NT2/D1 (cell line): ENCODE measurements at regions not wholly inside any gene's neighbourhood (a gene's known extent, or its start where the extent isn't known, plus 50 kb on each side); places are given as distances from the start of the nearest gene placed in this dataset.
"Not testable (repeated sequence)": the region's sequence is repeated elsewhere in the genome, so short reads cannot be mapped to it uniquely, and the experiment has no call there.

Experiments used
- DNase-seq: peaks from one replicate; pipeline ENCODE4 v3.0.0-alpha.2; 2011; ENCODE audit warnings: low read depth, low spot score
- H3K27me3 ChIP-seq: 2 replicates; pipeline ENCODE4 v1.6.0; 2011; ENCODE audit warnings: mild to moderate bottlenecking; ENCODE audit not compliant: insufficient read length, insufficient read depth
- H3K36me3 ChIP-seq: 2 replicates; pipeline ENCODE4 v1.6.1; 2011; ENCODE audit warnings: mild to moderate bottlenecking, low read length, mixed read lengths; ENCODE audit not compliant: insufficient read depth, insufficient read length
- H3K4me1 ChIP-seq: 2 replicates; pipeline ENCODE4 v1.5.1; 2011; ENCODE audit not compliant: insufficient read depth, insufficient read length
- H3K4me3 ChIP-seq: 2 replicates; pipeline ENCODE4 v1.5.1; 2011; ENCODE audit warnings: low read depth; ENCODE audit not compliant: insufficient read length
- H3K9ac ChIP-seq: 2 replicates; pipeline ENCODE4 v1.6.0; 2011; ENCODE audit warnings: low read depth; ENCODE audit not compliant: insufficient read length
- H3K9me3 ChIP-seq: 2 replicates; pipeline ENCODE4 v1.5.1; 2011; ENCODE audit warnings: mild to moderate bottlenecking, low read length; ENCODE audit not compliant: insufficient read depth
- SUZ12 ChIP-seq: IDR thresholded peaks from 2 replicates; pipeline ENCODE4 v1.6.1; 2011; ENCODE audit not compliant: insufficient read length, insufficient read depth; ENCODE audit errors: extremely low read depth
- YY1 ChIP-seq: IDR thresholded peaks from 2 replicates; pipeline ENCODE4 v1.6.1; 2011; ENCODE audit not compliant: insufficient read length, insufficient read depth
- ZNF274 ChIP-seq: IDR thresholded peaks from 2 replicates; pipeline ENCODE4 v1.6.1; 2011; ENCODE audit warnings: mild to moderate bottlenecking, low read depth, low read length

DNA sequence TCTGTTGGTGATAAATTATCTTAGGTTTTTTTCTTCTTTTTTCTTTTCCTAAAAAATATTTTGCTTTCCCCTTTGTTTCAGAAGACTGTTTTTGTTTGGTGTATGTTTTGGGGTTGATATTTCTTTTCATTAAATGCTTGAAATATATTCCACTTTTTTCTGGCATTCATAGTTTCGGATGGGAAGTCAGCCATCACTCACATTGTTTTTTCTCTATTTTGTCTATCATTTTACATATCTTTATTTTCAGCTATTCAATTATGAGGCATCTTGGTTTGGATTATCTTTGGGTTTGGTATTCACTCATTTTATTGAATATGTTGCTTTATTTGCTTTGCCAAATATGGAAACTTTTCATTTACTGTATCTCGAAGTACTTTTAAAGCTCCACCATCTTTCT lies 600.5 kb upstream of the EYS start:
- Histone ChIP-seq H3K36me3 (no peaks in the 10 kb centered on the region), H3K9me3 (peaks cover 16% of the 10 kb centered on the region), H3K9ac (no peak overlapping the region), H3K4me1 (no peaks in the 10 kb centered on the region), H3K27me3 (no peaks in the 10 kb centered on the region), H3K4me3 (no peak overlapping the region)
- no peak for DNase-seq
- TF ChIP-seq YY1 (no peak), SUZ12 (no peak), ZNF274 (no peak)

GRCh38 chr6:66291905-66292304 lies 584.9 kb upstream of the EYS start:
- no peaks in the 10 kb centered on the region for H3K36me3 ChIP-seq
- H3K9me3 ChIP-seq: no peaks in the 10 kb centered on the region
- H3K4me1 ChIP-seq: no peaks in the 10 kb centered on the region
- DNase-seq: no peak
- no peaks in the 10 kb centered on the region for H3K27me3 ChIP-seq
- no peak overlapping the region for H3K4me3 ChIP-seq
- TF ChIP-seq YY1 (no peak), SUZ12 (no peak), ZNF274 (no peak)
- H3K9ac ChIP-seq: no peak overlapping the region

GRCh38 chr6:66289889-66290288 lies 582.9 kb upstream of the EYS start:
- no peak for TF ChIP-seq SUZ12
- no peak for TF ChIP-seq YY1
- TF ChIP-seq ZNF274: no peak
- no peak overlapping the region for H3K9ac ChIP-seq
- 0 out of 2 replicates have a peak, but pooled peaks cover 5% of the 10 kb centered on the region for H3K9me3 ChIP-seq
- H3K4me1 ChIP-seq: no peaks in the 10 kb centered on the region
- H3K36me3 ChIP-seq: no peaks in the 10 kb centered on the region
- no peaks in the 10 kb centered on the region for H3K27me3 ChIP-seq
- no peak for DNase-seq
- H3K4me3 ChIP-seq: no peak overlapping the region

DNA sequence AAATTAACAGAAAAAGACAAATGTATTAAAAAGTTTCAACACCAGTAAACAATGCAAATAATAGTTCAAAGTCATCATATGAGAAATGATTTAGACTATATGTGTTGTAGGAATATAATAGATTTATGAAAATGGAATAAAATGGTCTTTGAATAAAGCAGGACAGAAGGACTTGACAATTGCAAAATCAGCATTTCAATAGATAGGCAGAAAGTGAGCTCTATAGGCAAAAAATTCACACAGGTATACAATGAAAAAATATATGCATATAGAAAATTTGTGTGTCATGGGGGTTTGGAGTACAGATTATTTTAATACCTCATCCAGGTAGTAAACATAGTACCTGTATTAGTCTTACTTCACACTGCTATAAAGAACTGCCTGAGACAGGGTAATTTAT lies 571.1 kb upstream of the EYS start:
- no peak for TF ChIP-seq YY1
- TF ChIP-seq ZNF274: no peak
- TF ChIP-seq SUZ12: no peak
- Histone ChIP-seq H3K4me3 (no peak overlapping the region), H3K9me3 (peaks cover 6% of the 10 kb centered on the region; the same call in 1 of the 2 replicates), H3K9ac (no peak overlapping the region), H3K27me3 (no peaks in the 10 kb centered on the region), H3K36me3 (no peaks in the 10 kb centered on the region), H3K4me1 (peaks cover 2% of the 10 kb centered on the region)
- no peak for DNase-seq

DNA sequence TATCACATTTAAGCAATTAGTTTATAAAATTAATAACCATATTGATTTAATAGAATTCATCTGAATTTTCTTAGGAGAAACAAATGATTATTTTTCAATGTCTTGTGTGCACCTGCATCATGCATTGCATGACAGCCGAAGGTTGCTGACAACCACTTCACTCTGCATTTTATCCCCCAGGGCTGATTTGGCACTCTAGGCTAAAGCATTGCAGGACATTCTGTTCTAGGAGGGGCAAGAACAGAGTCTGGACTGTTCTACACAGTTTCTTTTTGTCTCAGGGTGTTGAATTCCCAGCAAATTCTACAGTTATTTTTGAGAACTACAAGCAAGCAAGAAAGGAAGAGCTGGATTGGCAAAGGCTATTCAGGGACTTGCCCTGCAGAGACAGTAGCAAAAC lies 570.4 kb upstream of the EYS start:
- Histone ChIP-seq H3K36me3 (no peaks in the 10 kb centered on the region), H3K4me3 (no peak overlapping the region), H3K9me3 (peaks cover 6% of the 10 kb centered on the region; the same call in 1 of the 2 replicates), H3K4me1 (peaks cover 2% of the 10 kb centered on the region), H3K27me3 (no peaks in the 10 kb centered on the region), H3K9ac (no peak overlapping the region)
- no peak for DNase-seq
- TF ChIP-seq ZNF274 (no peak), YY1 (no peak), SUZ12 (no peak)

- DNase-seq: no peak
- no peaks in the 10 kb centered on the region for H3K36me3 ChIP-seq
- H3K9ac ChIP-seq: no peak overlapping the region
- H3K27me3 ChIP-seq: no peaks in the 10 kb centered on the region
- no peaks in the 10 kb centered on the region for H3K9me3 ChIP-seq
- H3K4me1 ChIP-seq: no peaks in the 10 kb centered on the region
- TF ChIP-seq SUZ12 (no peak), ZNF274 (no peak), YY1 (no peak)
- H3K4me3 ChIP-seq: no peak overlapping the region
These were observed 558.7 kb upstream of the EYS start for GRCh38 chr6:66265737-66266136.

- peaks cover 2% of the 10 kb centered on the region; the same call in 1 of the 2 replicates for H3K9me3 ChIP-seq
- no peak for DNase-seq
- H3K4me1 ChIP-seq: no peaks in the 10 kb centered on the region
- H3K27me3 ChIP-seq: no peaks in the 10 kb centered on the region
- TF ChIP-seq SUZ12 (no peak), ZNF274 (no peak), YY1 (no peak)
- H3K36me3 ChIP-seq: no peaks in the 10 kb centered on the region
- H3K9ac ChIP-seq: no peak overlapping the region
- H3K4me3 ChIP-seq: no peak overlapping the region
These were observed 557.4 kb upstream of the EYS start for GRCh38 chr6:66264376-66264775.

GRCh38 chr6:66258731-66259487 lies 551.9 kb upstream of the EYS start:
- H3K36me3 ChIP-seq, H3K27me3 ChIP-seq, H3K4me3 ChIP-seq, H3K9ac ChIP-seq, H3K4me1 ChIP-seq, DNase-seq: not testable (repeated sequence)
- peaks cover 11% of the 10 kb centered on the region; the same call in 1 of the 2 replicates for H3K9me3 ChIP-seq
